ENCODE measurements at regions not wholly inside any gene's neighbourhood (a gene's known extent, or its start where the extent isn't known, plus 50 kb on each side); places are given as distances from the start of the nearest gene placed in this dataset.
A peak's percentile ranks its signal among the peaks of the same experiment; 100 is the strongest.

GRCh38 chr7:92939666-92940360 is 103.4 kb upstream of the CDK6 start:
- H3K9me3 ChIP-seq (ENCODE audit: insufficient read depth, low read depth, low read length) = no peaks in the 10 kb centered on the region
- no peak overlapping the region for H3K4me3 ChIP-seq (ENCODE audit: low read length)
- no peaks in the 10 kb centered on the region for H3K27me3 ChIP-seq (ENCODE audit: insufficient read depth, low read length)
- no peaks in the 10 kb centered on the region for H3K36me3 ChIP-seq (ENCODE audit: insufficient read depth, low read depth, low read length)
- no peak overlapping the region for H3K9ac ChIP-seq (ENCODE audit: low read depth, low read length)
- no peak overlapping the region for H3K27ac ChIP-seq (ENCODE audit: low read length)
- H3K4me1 ChIP-seq (ENCODE audit: insufficient read depth, low read length) = no peaks in the 10 kb centered on the region

- no peak overlapping the region for H3K4me3 ChIP-seq (ENCODE audit: low read length)
- H3K36me3 ChIP-seq (ENCODE audit: insufficient read depth, low read depth, low read length) = no peaks in the 10 kb centered on the region
- no peaks in the 10 kb centered on the region for H3K9me3 ChIP-seq (ENCODE audit: insufficient read depth, low read depth, low read length)
- no peaks in the 10 kb centered on the region for H3K27me3 ChIP-seq (ENCODE audit: insufficient read depth, low read length)
- H3K27ac ChIP-seq (ENCODE audit: low read length) = no peak overlapping the region
- H3K9ac ChIP-seq (ENCODE audit: low read depth, low read length) = no peak overlapping the region
- no peaks in the 10 kb centered on the region for H3K4me1 ChIP-seq (ENCODE audit: insufficient read depth, low read length)
These were observed 97.7 kb upstream of the CDK6 start for GRCh38 chr7:92934096-92934495.

GRCh38 chr7:92932450-92932849 is 96.1 kb upstream of the CDK6 start:
- Histone ChIP-seq H3K4me3 (ENCODE audit: low read length) (no peak overlapping the region), H3K27ac (ENCODE audit: low read length) (no peak overlapping the region), H3K9me3 (ENCODE audit: insufficient read depth, low read depth, low read length) (no peaks in the 10 kb centered on the region), H3K27me3 (ENCODE audit: insufficient read depth, low read length) (no peaks in the 10 kb centered on the region), H3K9ac (ENCODE audit: low read depth, low read length) (no peak overlapping the region), H3K36me3 (ENCODE audit: insufficient read depth, low read depth, low read length) (no peaks in the 10 kb centered on the region), H3K4me1 (ENCODE audit: insufficient read depth, low read length) (no peaks in the 10 kb centered on the region)

GRCh38 chr7:92930404-92930803 is 94.0 kb upstream of the CDK6 start:
- Histone ChIP-seq H3K4me3 (ENCODE audit: low read length) (no peak overlapping the region), H3K36me3 (ENCODE audit: insufficient read depth, low read depth, low read length) (no peaks in the 10 kb centered on the region), H3K9me3 (ENCODE audit: insufficient read depth, low read depth, low read length) (no peaks in the 10 kb centered on the region), H3K9ac (ENCODE audit: low read depth, low read length) (no peak overlapping the region), H3K27ac (ENCODE audit: low read length) (no peak overlapping the region), H3K4me1 (ENCODE audit: insufficient read depth, low read length) (peaks cover 3% of the 10 kb centered on the region; the same call in 1 of the 2 replicates), H3K27me3 (ENCODE audit: insufficient read depth, low read length) (no peaks in the 10 kb centered on the region)

GRCh38 chr7:92926697-92927044 is 90.3 kb upstream of the CDK6 start:
- Histone ChIP-seq H3K36me3 (ENCODE audit: insufficient read depth, low read depth, low read length) (no peaks in the 10 kb centered on the region), H3K9me3 (ENCODE audit: insufficient read depth, low read depth, low read length) (no peaks in the 10 kb centered on the region), H3K27ac (ENCODE audit: low read length) (no peak overlapping the region), H3K9ac (ENCODE audit: low read depth, low read length) (no peak overlapping the region), H3K4me3 (ENCODE audit: low read length) (peak overlapping the region; percentile 31; the same call in 1 of the 2 replicates), H3K27me3 (ENCODE audit: insufficient read depth, low read length) (no peaks in the 10 kb centered on the region), H3K4me1 (ENCODE audit: insufficient read depth, low read length) (peaks cover 3% of the 10 kb centered on the region; the same call in 1 of the 2 replicates)

GRCh38 chr7:92925876-92926696 is 89.7 kb upstream of the CDK6 start:
- H3K9ac ChIP-seq (ENCODE audit: low read depth, low read length) = peak overlapping the region; percentile 11; the same call in 1 of the 2 replicates
- no peak overlapping the region for H3K27ac ChIP-seq (ENCODE audit: low read length)
- H3K4me1 ChIP-seq (ENCODE audit: insufficient read depth, low read length) = peaks cover 3% of the 10 kb centered on the region; the same call in 1 of the 2 replicates
- no peaks in the 10 kb centered on the region for H3K9me3 ChIP-seq (ENCODE audit: insufficient read depth, low read depth, low read length)
- H3K36me3 ChIP-seq (ENCODE audit: insufficient read depth, low read depth, low read length) = no peaks in the 10 kb centered on the region
- H3K27me3 ChIP-seq (ENCODE audit: insufficient read depth, low read length) = no peaks in the 10 kb centered on the region
- H3K4me3 ChIP-seq (ENCODE audit: low read length) = peak overlapping the region; percentile 31; the same call in 1 of the 2 replicates

GRCh38 chr7:92924800-92925199 is 88.4 kb upstream of the CDK6 start:
- no peaks in the 10 kb centered on the region for H3K9me3 ChIP-seq (ENCODE audit: insufficient read depth, low read depth, low read length)
- H3K9ac ChIP-seq (ENCODE audit: low read depth, low read length) = no peak overlapping the region
- no peaks in the 10 kb centered on the region for H3K27me3 ChIP-seq (ENCODE audit: insufficient read depth, low read length)
- no peak overlapping the region for H3K27ac ChIP-seq (ENCODE audit: low read length)
- H3K4me3 ChIP-seq (ENCODE audit: low read length) = no peak overlapping the region
- peaks cover 3% of the 10 kb centered on the region; the same call in 1 of the 2 replicates for H3K4me1 ChIP-seq (ENCODE audit: insufficient read depth, low read length)
- H3K36me3 ChIP-seq (ENCODE audit: insufficient read depth, low read depth, low read length) = no peaks in the 10 kb centered on the region

- H3K4me3 ChIP-seq (ENCODE audit: low read length) = no peak overlapping the region
- no peaks in the 10 kb centered on the region for H3K36me3 ChIP-seq (ENCODE audit: insufficient read depth, low read depth, low read length)
- H3K9me3 ChIP-seq (ENCODE audit: insufficient read depth, low read depth, low read length) = no peaks in the 10 kb centered on the region
- H3K27me3 ChIP-seq (ENCODE audit: insufficient read depth, low read length) = no peaks in the 10 kb centered on the region
- peaks cover 11% of the 10 kb centered on the region; the same call in 1 of the 2 replicates for H3K4me1 ChIP-seq (ENCODE audit: insufficient read depth, low read length)
- H3K9ac ChIP-seq (ENCODE audit: low read depth, low read length) = peak overlapping the region; percentile 35
- H3K27ac ChIP-seq (ENCODE audit: low read length) = no peak overlapping the region
These were observed 80.9 kb upstream of the CDK6 start for GRCh38 chr7:92917230-92917629.

- peak overlapping the region; percentile 14; the same call in 1 of the 2 replicates for H3K4me3 ChIP-seq (ENCODE audit: low read length)
- H3K4me1 ChIP-seq (ENCODE audit: insufficient read depth, low read length) = peaks cover 11% of the 10 kb centered on the region; the same call in 1 of the 2 replicates
- peak overlapping the region; percentile 35 for H3K9ac ChIP-seq (ENCODE audit: low read depth, low read length)
- H3K27ac ChIP-seq (ENCODE audit: low read length) = no peak overlapping the region
- no peaks in the 10 kb centered on the region for H3K36me3 ChIP-seq (ENCODE audit: insufficient read depth, low read depth, low read length)
- H3K27me3 ChIP-seq (ENCODE audit: insufficient read depth, low read length) = no peaks in the 10 kb centered on the region
- no peaks in the 10 kb centered on the region for H3K9me3 ChIP-seq (ENCODE audit: insufficient read depth, low read depth, low read length)
These were observed 80.4 kb upstream of the CDK6 start for GRCh38 chr7:92916770-92917224.

- no peak overlapping the region for H3K4me3 ChIP-seq (ENCODE audit: low read length)
- H3K9me3 ChIP-seq (ENCODE audit: insufficient read depth, low read depth, low read length) = no peaks in the 10 kb centered on the region
- H3K9ac ChIP-seq (ENCODE audit: low read depth, low read length) = no peak overlapping the region
- H3K36me3 ChIP-seq (ENCODE audit: insufficient read depth, low read depth, low read length) = no peaks in the 10 kb centered on the region
- peaks cover 11% of the 10 kb centered on the region; the same call in 1 of the 2 replicates for H3K4me1 ChIP-seq (ENCODE audit: insufficient read depth, low read length)
- H3K27ac ChIP-seq (ENCODE audit: low read length) = no peak overlapping the region
- H3K27me3 ChIP-seq (ENCODE audit: insufficient read depth, low read length) = no peaks in the 10 kb centered on the region
These were observed 79.0 kb upstream of the CDK6 start for GRCh38 chr7:92915348-92915747.

GRCh38 chr7:92914645-92915044 is 78.3 kb upstream of the CDK6 start:
- H3K27ac ChIP-seq (ENCODE audit: low read length) = no peak overlapping the region
- no peaks in the 10 kb centered on the region for H3K36me3 ChIP-seq (ENCODE audit: insufficient read depth, low read depth, low read length)

More at GRCh38 chr7:92914645-92915044, 78.3 kb upstream of the CDK6 start:
- no peak overlapping the region for H3K9ac ChIP-seq (ENCODE audit: low read depth, low read length)
- no peak overlapping the region for H3K4me3 ChIP-seq (ENCODE audit: low read length)
- H3K4me1 ChIP-seq (ENCODE audit: insufficient read depth, low read length) = peaks cover 11% of the 10 kb centered on the region; the same call in 1 of the 2 replicates
- no peaks in the 10 kb centered on the region for H3K9me3 ChIP-seq (ENCODE audit: insufficient read depth, low read depth, low read length)
- H3K27me3 ChIP-seq (ENCODE audit: insufficient read depth, low read length) = no peaks in the 10 kb centered on the region

Data from iPS-20b (cell line).